ENCODE measurements at regions not wholly inside any gene's neighbourhood (a gene's known extent, or its start where the extent isn't known, plus 50 kb on each side); places are given as distances from the start of the nearest gene placed in this dataset.
"Not testable (repeated sequence)": the region's sequence is repeated elsewhere in the genome, so short reads cannot be mapped to it uniquely, and the experiment has no call there.

DNA sequence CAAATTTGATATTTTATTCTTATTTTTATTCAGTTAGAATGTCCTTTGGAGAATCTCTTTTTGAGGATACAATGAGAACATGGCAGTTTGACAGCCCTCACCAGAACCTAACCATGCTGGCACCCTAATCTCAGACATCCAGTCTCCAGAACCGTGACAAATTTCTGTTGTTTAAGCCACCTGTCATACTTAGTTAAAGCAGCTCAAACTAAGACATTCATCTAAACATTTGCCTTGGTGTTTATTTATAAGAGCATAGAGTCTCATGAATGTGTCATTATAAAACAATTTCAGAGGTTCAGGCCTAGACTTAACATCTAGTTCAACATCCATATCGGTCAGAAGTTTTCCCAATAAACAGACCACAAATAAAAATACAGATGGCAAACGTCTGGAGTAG lies 125.1 kb upstream of the FUNDC1 start:
- Histone ChIP-seq H3K9me3 (ENCODE audit: control extremely low read depth in 1 of 3, control insufficient read depth in 2 of 3, insufficient read depth in 1 of 3, low read length in 2 of 3) (peaks cover 0 to 4% (median 0%) of the 10 kb centered on the region in 3 donors), H3K4me2 (replicated peaks; ENCODE audit: low read depth, low read length, poor library complexity, severe bottlenecking) (no peak overlapping the region), H3K4me1 (ENCODE audit: control insufficient read depth in 2 of 2, insufficient read depth in 2 of 2, low read length in 2 of 2) (no peaks in the 10 kb centered on the region), H3K9ac (ENCODE audit: low read length) (no peak overlapping the region), H3K4me3 (ENCODE audit: control extremely low read depth in 1 of 5, extremely low read depth in 1 of 5, insufficient read depth in 1 of 5, low read depth in 2 of 5, low read length in 4 of 5) (no peak overlapping the region), H2AFZ (ENCODE audit: insufficient read depth, low read depth, low read length, poor library complexity, severe bottlenecking) (no peak overlapping the region), H3K36me3 (replicated peaks in 1 of 2; ENCODE audit: control extremely low read depth in 1 of 2, control insufficient read depth in 1 of 2, extremely low read depth in 1 of 2, insufficient read depth in 2 of 2, low read length in 1 of 2) (no peaks in the 10 kb centered on the region), H3K27me3 (replicated peaks in 1 of 4; ENCODE audit: control extremely low read depth in 1 of 4, control insufficient read depth in 3 of 4, insufficient read depth in 4 of 4, low read length in 3 of 4) (no peaks in the 10 kb centered on the region), H4K20me1 (ENCODE audit: control insufficient read depth, insufficient read depth, low read length, poor library complexity, severe bottlenecking) (no peaks in the 10 kb centered on the region), H3K27ac (ENCODE audit: low read length in 2 of 2) (no peak overlapping the region), H3K79me2 (ENCODE audit: control insufficient read depth, insufficient read depth, low read length) (no peaks in the 10 kb centered on the region)
- CTCF ChIA-PET: no interaction called here
- intact Hi-C loops (cut with micrococcal nuclease): no loop called here
- Mint-ChIP-seq H3K4me1 (no peaks in the 10 kb centered on the region), H3K27ac (no peak overlapping the region), H3K9me3 (ENCODE audit: insufficient read depth) (peaks cover 2% of the 10 kb centered on the region), H3K27me3 (no peaks in the 10 kb centered on the region), H3K4me3 (no peak overlapping the region)
- POLR2A ChIA-PET: no interaction called here
- DNase-seq: no peak
- ATAC-seq (ENCODE audit: low read depth): no peak
- no CpG with 5 or more reads among the region's 3 CpGs for WGBS (ENCODE audit: insufficient coverage)
- TF ChIP-seq, protein P1, sequence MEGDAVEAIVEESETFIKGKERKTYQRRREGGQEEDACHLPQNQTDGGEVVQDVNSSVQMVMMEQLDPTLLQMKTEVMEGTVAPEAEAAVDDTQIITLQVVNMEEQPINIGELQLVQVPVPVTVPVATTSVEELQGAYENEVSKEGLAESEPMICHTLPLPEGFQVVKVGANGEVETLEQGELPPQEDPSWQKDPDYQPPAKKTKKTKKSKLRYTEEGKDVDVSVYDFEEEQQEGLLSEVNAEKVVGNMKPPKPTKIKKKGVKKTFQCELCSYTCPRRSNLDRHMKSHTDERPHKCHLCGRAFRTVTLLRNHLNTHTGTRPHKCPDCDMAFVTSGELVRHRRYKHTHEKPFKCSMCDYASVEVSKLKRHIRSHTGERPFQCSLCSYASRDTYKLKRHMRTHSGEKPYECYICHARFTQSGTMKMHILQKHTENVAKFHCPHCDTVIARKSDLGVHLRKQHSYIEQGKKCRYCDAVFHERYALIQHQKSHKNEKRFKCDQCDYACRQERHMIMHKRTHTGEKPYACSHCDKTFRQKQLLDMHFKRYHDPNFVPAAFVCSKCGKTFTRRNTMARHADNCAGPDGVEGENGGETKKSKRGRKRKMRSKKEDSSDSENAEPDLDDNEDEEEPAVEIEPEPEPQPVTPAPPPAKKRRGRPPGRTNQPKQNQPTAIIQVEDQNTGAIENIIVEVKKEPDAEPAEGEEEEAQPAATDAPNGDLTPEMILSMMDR (IDR thresholded peaks at IDR 0.05): no peak
- no peak for TF ChIP-seq EZH2 (IDR thresholded peaks at IDR 0.05; ENCODE audit: borderline replicate concordance, insufficient read depth, low read depth, low read length, poor library complexity, severe bottlenecking)

DNA sequence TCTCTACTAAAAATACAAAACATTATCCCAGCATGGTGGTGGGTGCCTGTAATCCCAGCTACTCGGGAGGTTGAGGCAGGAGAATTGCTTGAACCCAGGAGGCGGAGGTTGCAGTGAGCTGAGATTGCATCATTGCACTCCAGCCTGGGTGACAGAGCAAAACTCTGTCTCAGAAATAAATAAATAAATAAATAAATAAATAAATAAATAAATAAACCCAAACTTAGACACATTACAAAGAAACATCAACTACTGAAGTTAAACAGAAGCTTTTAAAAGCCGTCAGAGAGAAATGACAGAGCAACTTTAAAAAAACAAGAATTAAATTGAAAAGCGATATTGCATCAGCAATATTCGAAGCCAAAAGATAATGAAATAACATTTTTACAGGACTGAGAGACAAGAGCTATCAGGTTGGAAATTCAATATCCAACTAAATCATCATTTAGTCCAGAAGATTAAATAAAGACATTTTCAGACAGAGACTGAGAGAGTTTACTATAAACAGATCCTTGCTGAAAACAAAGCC lies 115.1 kb upstream of the FUNDC1 start:
- H3K4me2 ChIP-seq (replicated peaks; ENCODE audit: low read depth, low read length, poor library complexity, severe bottlenecking); H2AFZ ChIP-seq (ENCODE audit: insufficient read depth, low read depth, low read length, poor library complexity, severe bottlenecking); H3K27me3 Mint-ChIP-seq; POLR2A ChIA-PET; DNase-seq; ATAC-seq (ENCODE audit: low read depth); H3K9me3 Mint-ChIP-seq (ENCODE audit: insufficient read depth); H3K27ac Mint-ChIP-seq; CTCF ChIA-PET; H3K4me3 Mint-ChIP-seq; H3K4me3 ChIP-seq (ENCODE audit: control extremely low read depth in 1 of 5, extremely low read depth in 1 of 5, insufficient read depth in 1 of 5, low read depth in 2 of 5, low read length in 4 of 5); H3K79me2 ChIP-seq (ENCODE audit: control insufficient read depth, insufficient read depth, low read length); intact Hi-C loops (cut with micrococcal nuclease); H3K36me3 ChIP-seq (replicated peaks in 1 of 2; ENCODE audit: control extremely low read depth in 1 of 2, control insufficient read depth in 1 of 2, extremely low read depth in 1 of 2, insufficient read depth in 2 of 2, low read length in 1 of 2); H3K9ac ChIP-seq (ENCODE audit: low read length); H3K27ac ChIP-seq (ENCODE audit: low read length in 2 of 2); H3K27me3 ChIP-seq (replicated peaks in 1 of 4; ENCODE audit: control extremely low read depth in 1 of 4, control insufficient read depth in 3 of 4, insufficient read depth in 4 of 4, low read length in 3 of 4); H4K20me1 ChIP-seq (ENCODE audit: control insufficient read depth, insufficient read depth, low read length, poor library complexity, severe bottlenecking); H3K4me1 Mint-ChIP-seq; H3K9me3 ChIP-seq (ENCODE audit: control extremely low read depth in 1 of 3, control insufficient read depth in 2 of 3, insufficient read depth in 1 of 3, low read length in 2 of 3); H3K4me1 ChIP-seq (ENCODE audit: control insufficient read depth in 2 of 2, insufficient read depth in 2 of 2, low read length in 2 of 2): not testable (repeated sequence)
- no CpG with 5 or more reads among the region's 5 CpGs for WGBS (ENCODE audit: insufficient coverage)
